Activated CD4-positive, alpha-beta T cell treated with anti-CD3 and anti-CD28 coated beads, Interleukin-2, amount 50 U/mL, for 1 hour (primary cell): ENCODE measurements at regions not wholly inside any gene's neighbourhood (a gene's known extent, or its start where the extent isn't known, plus 50 kb on each side); places are given as distances from the start of the nearest gene placed in this dataset.

ENCODE experiments used
- DNase-seq: peaks from one replicate; pipeline ENCODE4 v3.0.0-alpha.2; 2020

- DNase-seq, result no peak
Observed at GRCh38 chr20:20877079-20877478, 164.6 kb upstream of the RALGAPA2 start.

- no peak for DNase-seq
Observed at GRCh38 chr20:20875716-20876115, 163.3 kb upstream of the RALGAPA2 start.

GRCh38 chr20:20872428-20872827, 160.0 kb upstream of the RALGAPA2 start:
- DNase-seq, result no peak

- DNase-seq, result no peak
Observed at GRCh38 chr20:20869161-20869775, 156.8 kb upstream of the RALGAPA2 start.

GRCh38 chr20:20864351-20865096, 152.1 kb upstream of the RALGAPA2 start:
- DNase-seq, result no peak

- DNase-seq, result peak; percentile 84
Observed at GRCh38 chr20:20860078-20860806, 147.8 kb upstream of the RALGAPA2 start.

GRCh38 chr20:20859510-20859909, 147.1 kb upstream of the RALGAPA2 start:
- no peak for DNase-seq

- no peak for DNase-seq
Observed at GRCh38 chr20:20856956-20857355, 144.5 kb upstream of the RALGAPA2 start.

- no peak for DNase-seq
Observed at GRCh38 chr20:20856306-20856705, 143.9 kb upstream of the RALGAPA2 start.

- no peak for DNase-seq
Observed at GRCh38 chr20:20851385-20851784, 138.9 kb upstream of the RALGAPA2 start.

GRCh38 chr20:20850407-20850806, 138.0 kb upstream of the RALGAPA2 start:
- DNase-seq, result no peak

GRCh38 chr20:20849161-20849560, 136.7 kb upstream of the RALGAPA2 start:
- no peak for DNase-seq

- DNase-seq, result no peak
Observed at GRCh38 chr20:20847814-20848213, 135.4 kb upstream of the RALGAPA2 start.

- DNase-seq, result no peak
Observed at GRCh38 chr20:20843982-20844381, 131.5 kb upstream of the RALGAPA2 start.

GRCh38 chr20:20839771-20840170, 127.3 kb upstream of the RALGAPA2 start:
- DNase-seq, result no peak

- DNase-seq, result peak; percentile 17
Observed at GRCh38 chr20:20837574-20838021, 125.2 kb upstream of the RALGAPA2 start.

- DNase-seq, result no peak
Observed at GRCh38 chr20:20836836-20837235, 124.4 kb upstream of the RALGAPA2 start.

- no peak for DNase-seq
Observed at GRCh38 chr20:20835897-20836296, 123.5 kb upstream of the RALGAPA2 start.

- no peak for DNase-seq
Observed at GRCh38 chr20:20834008-20834407, 121.6 kb upstream of the RALGAPA2 start.

- DNase-seq, result no peak
Observed at GRCh38 chr20:20832715-20833114, 120.3 kb upstream of the RALGAPA2 start.

- no peak for DNase-seq
Observed at GRCh38 chr20:20831794-20832193, 119.3 kb upstream of the RALGAPA2 start.

- DNase-seq, result no peak
Observed at GRCh38 chr20:20829681-20830080, 117.2 kb upstream of the RALGAPA2 start.

- DNase-seq, result no peak
Observed at GRCh38 chr20:20827992-20828597, 115.7 kb upstream of the RALGAPA2 start.
